ENCODE measurements at regions not wholly inside any gene's neighbourhood (a gene's known extent, or its start where the extent isn't known, plus 50 kb on each side); places are given as distances from the start of the nearest gene placed in this dataset.

- Histone ChIP-seq H3K4me2 (ENCODE audit: low read depth, low read length, poor library complexity, severe bottlenecking) (no peak overlapping the region), H3K79me2 (ENCODE audit: insufficient read depth, low read length) (no peaks in the 10 kb centered on the region), H3K9me2 (replicated peaks; ENCODE audit: low read depth, low read length) (no peaks in the 10 kb centered on the region), H2AFZ (ENCODE audit: low read length) (no peak overlapping the region), H3K4me1 (ENCODE audit: insufficient read depth, low read length, poor library complexity, severe bottlenecking) (no peaks in the 10 kb centered on the region), H3K27me3 (ENCODE audit: insufficient read depth, low read length, poor library complexity, severe bottlenecking) (no peaks in the 10 kb centered on the region), H3K9me3 (ENCODE audit: insufficient read depth, low read depth, low read length) (no peaks in the 10 kb centered on the region), H3K9ac (ENCODE audit: low read depth, low read length, poor library complexity, severe bottlenecking) (no peak overlapping the region), H4K20me1 (ENCODE audit: insufficient read depth, low read length, poor library complexity, severe bottlenecking) (no peaks in the 10 kb centered on the region), H3F3A (ENCODE audit: low read depth) (no peaks in the 10 kb centered on the region), H3K36me3 (ENCODE audit: insufficient read depth, low read length) (no peaks in the 10 kb centered on the region), H3K4me3 (ENCODE audit: low read length, poor library complexity, severe bottlenecking) (no peak overlapping the region)
- TF ChIP-seq CTCF (conservative IDR thresholded peaks at IDR 0.05; ENCODE audit: low read length) (no peak), EZH2phosphoT487 (IDR thresholded peaks at IDR 0.05; ENCODE audit: borderline replicate concordance) (no peak)
Observed at GRCh38 chr10:57664815-57665214, 602.9 kb downstream of the IPMK start.

- no peaks in the 10 kb centered on the region for H4K20me1 ChIP-seq (ENCODE audit: insufficient read depth, low read length, poor library complexity, severe bottlenecking)
- no peaks in the 10 kb centered on the region for H3K27me3 ChIP-seq (ENCODE audit: insufficient read depth, low read length, poor library complexity, severe bottlenecking)
- no peak overlapping the region for H3K4me2 ChIP-seq (ENCODE audit: low read depth, low read length, poor library complexity, severe bottlenecking)
- H3K36me3 ChIP-seq (ENCODE audit: insufficient read depth, low read length) = no peaks in the 10 kb centered on the region
- TF ChIP-seq CTCF (conservative IDR thresholded peaks at IDR 0.05; ENCODE audit: low read length) = no peak
- H3K4me1 ChIP-seq (ENCODE audit: insufficient read depth, low read length, poor library complexity, severe bottlenecking) = no peaks in the 10 kb centered on the region
- no peaks in the 10 kb centered on the region for H3F3A ChIP-seq (ENCODE audit: low read depth)
- no peak overlapping the region for H2AFZ ChIP-seq (ENCODE audit: low read length)
- H3K9me3 ChIP-seq (ENCODE audit: insufficient read depth, low read depth, low read length) = no peaks in the 10 kb centered on the region
- H3K9me2 ChIP-seq (replicated peaks; ENCODE audit: low read depth, low read length) = no peaks in the 10 kb centered on the region
- H3K79me2 ChIP-seq (ENCODE audit: insufficient read depth, low read length) = no peaks in the 10 kb centered on the region
- H3K9ac ChIP-seq (ENCODE audit: low read depth, low read length, poor library complexity, severe bottlenecking) = no peak overlapping the region
- no peak overlapping the region for H3K4me3 ChIP-seq (ENCODE audit: low read length, poor library complexity, severe bottlenecking)
Observed at GRCh38 chr10:57663401-57663800, 604.3 kb downstream of the IPMK start.

- Histone ChIP-seq H3K4me2 (ENCODE audit: low read depth, low read length, poor library complexity, severe bottlenecking) (no peak overlapping the region), H4K20me1 (ENCODE audit: insufficient read depth, low read length, poor library complexity, severe bottlenecking) (no peaks in the 10 kb centered on the region), H3K9me3 (ENCODE audit: insufficient read depth, low read depth, low read length) (no peaks in the 10 kb centered on the region), H3K27me3 (ENCODE audit: insufficient read depth, low read length, poor library complexity, severe bottlenecking) (no peaks in the 10 kb centered on the region), H3K36me3 (ENCODE audit: insufficient read depth, low read length) (no peaks in the 10 kb centered on the region), H2AFZ (ENCODE audit: low read length) (no peak overlapping the region), H3K9ac (ENCODE audit: low read depth, low read length, poor library complexity, severe bottlenecking) (no peak overlapping the region), H3K9me2 (replicated peaks; ENCODE audit: low read depth, low read length) (no peaks in the 10 kb centered on the region), H3K4me1 (ENCODE audit: insufficient read depth, low read length, poor library complexity, severe bottlenecking) (no peaks in the 10 kb centered on the region), H3K79me2 (ENCODE audit: insufficient read depth, low read length) (no peaks in the 10 kb centered on the region), H3K4me3 (ENCODE audit: low read length, poor library complexity, severe bottlenecking) (no peak overlapping the region), H3F3A (ENCODE audit: low read depth) (no peaks in the 10 kb centered on the region)
- no peak for TF ChIP-seq EZH2phosphoT487 (IDR thresholded peaks at IDR 0.05; ENCODE audit: borderline replicate concordance)
- no peak for TF ChIP-seq CTCF (conservative IDR thresholded peaks at IDR 0.05; ENCODE audit: low read length)
Observed at GRCh38 chr10:57661206-57661605, 606.5 kb downstream of the IPMK start.
